ENCODE measurements at regions not wholly inside any gene's neighbourhood (a gene's known extent, or its start where the extent isn't known, plus 50 kb on each side); places are given as distances from the start of the nearest gene placed in this dataset.

GRCh38 chr17:15157051-15157450 lies 108.1 kb downstream of the PMP22 start:
- no peaks in the 10 kb centered on the region for H3K9me3 ChIP-seq (replicated peaks; ENCODE audit: control insufficient read depth, insufficient read depth, low read depth, low read length)
- TF ChIP-seq ZBTB7A (IDR thresholded peaks at IDR 0.05; ENCODE audit: borderline replicate concordance, control insufficient read depth, low read depth, low read length): no peak
- TF ChIP-seq SPI1 (IDR thresholded peaks at IDR 0.05; ENCODE audit: borderline replicate concordance, low read depth, low read length): peak; percentile 29; the same call in 1 of the 2 replicates
- no peaks in the 10 kb centered on the region for H3K9me1 ChIP-seq (ENCODE audit: control insufficient read depth, insufficient read depth, low read length)
- no peak overlapping the region for H3K4me3 ChIP-seq
- 0% methylated on average over 3 of the region's 5 CpGs for WGBS (ENCODE audit: insufficient coverage, low coverage, missing lambda C conversion rate)
- no peak overlapping the region for H2AFZ ChIP-seq (ENCODE audit: low read depth, low read length)
- FAIRE-seq: no peak
- H3K27me3 ChIP-seq (ENCODE audit: control insufficient read depth in 2 of 2, insufficient read depth in 2 of 2, low read length in 2 of 2): no peaks in the 10 kb centered on the region; a peak in 1 of 5 replicates
- H4K20me1 ChIP-seq (replicated peaks; ENCODE audit: control insufficient read depth, insufficient read depth, low read length): no peaks in the 10 kb centered on the region
- H3K79me2 ChIP-seq (ENCODE audit: control insufficient read depth, insufficient read depth, low read length): no peaks in the 10 kb centered on the region
- no peak overlapping the region for H3K4me2 ChIP-seq (ENCODE audit: insufficient read depth, low read length)
- intact Hi-C loops (cut with micrococcal nuclease): no loop called here
- H3K36me3 ChIP-seq (ENCODE audit: control insufficient read depth, insufficient read depth, low read length): no peaks in the 10 kb centered on the region
- BruUV-seq (replicated peaks): no TSS peak
- ATAC-seq: no peak
- DNase-seq (ENCODE audit: extremely low read depth in 1 of 4, low spot score in 3 of 4): no peak
- in situ Hi-C loops (cut with MboI): no loop called here
- H3K4me1 ChIP-seq (replicated peaks in 1 of 2; ENCODE audit: control insufficient read depth in 2 of 2, insufficient read depth in 2 of 2, low read length in 2 of 2): no peaks in the 10 kb centered on the region
- ChIA-PET POLR2A (interaction anchor here (0.9 kb wide), 1 partner anchor 10 kb away, joined by 3 read pairs; no protein-coding TSS in a partner anchor), CTCF (ENCODE audit: low intra/inter-chr PET ratio) (no interaction called here)
- H3K9ac ChIP-seq (ENCODE audit: insufficient read depth in 1 of 2, low read depth in 2 of 2, low read length in 2 of 2): no peak overlapping the region
- H3K27ac ChIP-seq (ENCODE audit: extremely low read depth, low read depth, low read length): no peak overlapping the region

DNA sequence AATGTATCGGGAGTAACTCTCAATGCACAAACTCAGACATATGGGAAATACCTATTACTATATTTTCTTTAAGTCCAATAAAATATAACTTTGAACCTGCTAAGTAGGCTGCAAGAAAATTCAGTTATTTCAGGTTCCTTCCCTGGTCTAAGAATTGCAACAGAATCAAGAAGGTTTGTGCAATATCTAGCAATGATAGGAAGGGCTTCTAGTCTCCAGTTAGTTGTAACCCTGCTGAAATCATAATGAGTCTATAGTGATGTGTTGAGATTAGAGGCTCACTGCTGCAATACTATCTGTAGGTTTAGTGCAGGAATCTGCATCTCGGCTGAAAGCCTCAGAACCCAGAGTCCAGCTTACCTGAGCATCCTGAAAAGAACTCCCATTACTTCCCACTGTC lies 110.5 kb downstream of the PMP22 start:
- H3K27me3 ChIP-seq (ENCODE audit: control insufficient read depth in 2 of 2, insufficient read depth in 2 of 2, low read length in 2 of 2): no peaks in the 10 kb centered on the region; a peak in 1 of 5 replicates
- no peak overlapping the region for H2AFZ ChIP-seq (ENCODE audit: low read depth, low read length)
- no peaks in the 10 kb centered on the region for H3K9me3 ChIP-seq (replicated peaks; ENCODE audit: control insufficient read depth, insufficient read depth, low read depth, low read length)
- H4K20me1 ChIP-seq (replicated peaks; ENCODE audit: control insufficient read depth, insufficient read depth, low read length): no peaks in the 10 kb centered on the region
- no peaks in the 10 kb centered on the region for H3K36me3 ChIP-seq (ENCODE audit: control insufficient read depth, insufficient read depth, low read length)
- BruUV-seq (replicated peaks): no TSS peak
- H3K79me2 ChIP-seq (ENCODE audit: control insufficient read depth, insufficient read depth, low read length): no peaks in the 10 kb centered on the region
- H3K4me2 ChIP-seq (ENCODE audit: insufficient read depth, low read length): no peak overlapping the region
- H3K9ac ChIP-seq (ENCODE audit: insufficient read depth in 1 of 2, low read depth in 2 of 2, low read length in 2 of 2): no peak overlapping the region
- in situ Hi-C loops (cut with MboI): no loop called here
- H3K9me1 ChIP-seq (ENCODE audit: control insufficient read depth, insufficient read depth, low read length): no peaks in the 10 kb centered on the region
- intact Hi-C loops (cut with micrococcal nuclease): no loop called here
- TF ChIP-seq, protein P1, sequence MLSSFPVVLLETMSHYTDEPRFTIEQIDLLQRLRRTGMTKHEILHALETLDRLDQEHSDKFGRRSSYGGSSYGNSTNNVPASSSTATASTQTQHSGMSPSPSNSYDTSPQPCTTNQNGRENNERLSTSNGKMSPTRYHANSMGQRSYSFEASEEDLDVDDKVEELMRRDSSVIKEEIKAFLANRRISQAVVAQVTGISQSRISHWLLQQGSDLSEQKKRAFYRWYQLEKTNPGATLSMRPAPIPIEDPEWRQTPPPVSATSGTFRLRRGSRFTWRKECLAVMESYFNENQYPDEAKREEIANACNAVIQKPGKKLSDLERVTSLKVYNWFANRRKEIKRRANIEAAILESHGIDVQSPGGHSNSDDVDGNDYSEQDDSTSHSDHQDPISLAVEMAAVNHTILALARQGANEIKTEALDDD (IDR thresholded peaks at IDR 0.05): no peak
- TF ChIP-seq ZNF75A (CRISPR knock-in tag; IDR thresholded peaks at IDR 0.05) (no peak), RBM34 (IDR thresholded peaks at IDR 0.05; ENCODE audit: borderline replicate concordance, insufficient read depth, low read length) (no peak), CEBPG (CRISPR knock-in tag; IDR thresholded peaks at IDR 0.05) (no peak), CEBPG (tag; conservative IDR thresholded peaks at IDR 0.05 in 1 of 2, IDR thresholded peaks at IDR 0.05 in 1 of 2) (0 out of 4 replicates have a peak, but pooled peaks of 1 of the 2 experiments have one; percentile 11), CBFA2T3 (IDR thresholded peaks at IDR 0.05) (no peak)
- no peak for DNase-seq (ENCODE audit: extremely low read depth in 1 of 4, low spot score in 3 of 4)
- no peaks in the 10 kb centered on the region for H3K4me1 ChIP-seq (replicated peaks in 1 of 2; ENCODE audit: control insufficient read depth in 2 of 2, insufficient read depth in 2 of 2, low read length in 2 of 2)
- 4% methylated on average over 2 of the region's 2 CpGs for WGBS (ENCODE audit: insufficient coverage, low coverage, missing lambda C conversion rate)
- no peak for FAIRE-seq
- no peak overlapping the region for H3K4me3 ChIP-seq
- no peak overlapping the region for H3K27ac ChIP-seq (ENCODE audit: extremely low read depth, low read depth, low read length)
- CTCF ChIA-PET (ENCODE audit: low intra/inter-chr PET ratio): no interaction called here
- no peak for ATAC-seq
- POLR2A ChIA-PET: interaction anchor here (0.8 kb wide), 1 partner anchor 104 kb away, joined by 3 read pairs; no protein-coding TSS in a partner anchor
